Adrenal gland (tissue), 5 donors: ENCODE measurements at regions not wholly inside any gene's neighbourhood (a gene's known extent, or its start where the extent isn't known, plus 50 kb on each side); places are given as distances from the start of the nearest gene placed in this dataset.

Experiments used
- POLR2A ChIP-seq, 2 donors: fragments of 450-650 bp; IDR thresholded peaks; one replicate each; pipeline ENCODE4 v1.6.1; 2017; ENCODE audit warnings: antibody characterized with exemption in 2 of 2, mild to moderate bottlenecking in 2 of 2, moderate library complexity in 1 of 2
- TF ChIP-seq, protein P1 (sequence below), 6 experiments: fragments of 450-650 bp in 4 of 6; fragments of 200-600 bp in 2 of 6; sonication (generic) in 1 of 6; IDR thresholded peaks; 1 replicate in 5 of 6; 2 replicates in 1 of 6; pipeline versions ENCODE4 v1.5.1 to v1.8.0; 2016 to 2021; ENCODE audit warnings: antibody characterized with exemption in 6 of 6, mild to moderate bottlenecking in 2 of 6, moderate library complexity in 1 of 6
- donor health status: DM: no; HTN: no; CAD: no.

DNA sequence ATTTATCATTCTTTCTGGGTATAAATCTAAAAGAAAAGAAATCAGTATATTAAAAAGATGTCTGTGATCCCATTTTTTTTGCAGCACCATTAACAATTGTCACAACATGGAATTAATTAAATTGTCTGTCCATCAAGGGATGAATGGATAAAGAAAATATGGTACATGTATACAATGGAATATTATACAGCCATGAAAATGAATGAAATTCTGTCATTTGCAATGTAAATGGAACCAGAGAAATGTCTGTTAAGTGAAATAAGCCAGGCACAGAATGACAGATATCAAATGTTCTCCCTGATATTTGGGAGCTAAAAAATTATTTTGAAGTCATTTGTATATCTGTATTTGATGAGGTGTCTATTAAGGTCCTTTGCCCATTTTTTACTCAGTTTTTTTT is 77.1 kb upstream of the NDST4 start:
- TF ChIP-seq, protein P1, sequence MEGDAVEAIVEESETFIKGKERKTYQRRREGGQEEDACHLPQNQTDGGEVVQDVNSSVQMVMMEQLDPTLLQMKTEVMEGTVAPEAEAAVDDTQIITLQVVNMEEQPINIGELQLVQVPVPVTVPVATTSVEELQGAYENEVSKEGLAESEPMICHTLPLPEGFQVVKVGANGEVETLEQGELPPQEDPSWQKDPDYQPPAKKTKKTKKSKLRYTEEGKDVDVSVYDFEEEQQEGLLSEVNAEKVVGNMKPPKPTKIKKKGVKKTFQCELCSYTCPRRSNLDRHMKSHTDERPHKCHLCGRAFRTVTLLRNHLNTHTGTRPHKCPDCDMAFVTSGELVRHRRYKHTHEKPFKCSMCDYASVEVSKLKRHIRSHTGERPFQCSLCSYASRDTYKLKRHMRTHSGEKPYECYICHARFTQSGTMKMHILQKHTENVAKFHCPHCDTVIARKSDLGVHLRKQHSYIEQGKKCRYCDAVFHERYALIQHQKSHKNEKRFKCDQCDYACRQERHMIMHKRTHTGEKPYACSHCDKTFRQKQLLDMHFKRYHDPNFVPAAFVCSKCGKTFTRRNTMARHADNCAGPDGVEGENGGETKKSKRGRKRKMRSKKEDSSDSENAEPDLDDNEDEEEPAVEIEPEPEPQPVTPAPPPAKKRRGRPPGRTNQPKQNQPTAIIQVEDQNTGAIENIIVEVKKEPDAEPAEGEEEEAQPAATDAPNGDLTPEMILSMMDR (IDR thresholded peaks at IDR 0.05) = no peak
- no peak for TF ChIP-seq POLR2A (IDR thresholded peaks at IDR 0.05)
